AG08395 (cell line): ENCODE measurements at regions not wholly inside any gene's neighbourhood (a gene's known extent, or its start where the extent isn't known, plus 50 kb on each side); places are given as distances from the start of the nearest gene placed in this dataset.

Experiments used
- DNase-seq: peaks from one replicate; pipeline ENCODE4 v3.0.0; 2012; ENCODE audit warnings: mixed read lengths, low spot score

GRCh38 chr20:58162986-58163385 lies 65.5 kb downstream of the ANKRD60 start:
- DNase-seq, result peak; percentile 36

- DNase-seq, result no peak
These were observed 67.3 kb downstream of the ANKRD60 start for GRCh38 chr20:58161192-58161591.

DNA sequence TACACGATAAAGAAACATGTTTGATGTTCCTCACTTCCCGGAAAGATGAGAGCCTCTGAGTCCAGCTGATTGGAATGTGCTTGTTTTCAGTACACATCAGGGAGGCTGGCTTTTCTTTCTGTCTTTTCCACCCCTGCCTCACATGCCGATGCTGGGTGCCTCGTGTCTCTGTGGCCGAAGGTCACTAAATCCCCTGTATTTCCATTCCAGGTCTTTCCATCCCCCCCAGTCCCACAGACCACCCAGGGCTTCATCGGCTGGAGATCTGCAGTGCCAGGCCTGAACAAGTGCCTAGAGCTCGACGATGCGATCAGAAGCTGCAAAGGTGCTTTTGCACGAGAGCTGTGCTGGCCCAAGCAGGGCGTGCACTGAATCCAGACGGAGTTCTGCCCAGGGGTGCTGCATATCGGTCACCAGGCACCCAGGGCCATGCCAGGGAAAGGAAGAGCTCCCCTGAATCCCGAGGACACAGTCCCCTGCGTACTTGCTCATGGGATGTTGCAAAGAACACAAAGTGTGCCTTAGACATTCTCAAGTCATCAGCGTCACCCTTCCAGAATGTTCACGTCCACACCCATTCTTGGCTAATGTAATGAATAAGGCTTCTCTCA lies 67.9 kb downstream of the ANKRD60 start:
- peak; percentile 76 for DNase-seq

GRCh38 chr20:58155148-58155925 lies 73.1 kb downstream of the ANKRD60 start:
- DNase-seq, result no peak

- no peak for DNase-seq
These were observed 74.3 kb downstream of the ANKRD60 start for GRCh38 chr20:58154113-58154512.

- no peak for DNase-seq
These were observed 75.3 kb downstream of the ANKRD60 start for GRCh38 chr20:58153121-58153520.

DNA sequence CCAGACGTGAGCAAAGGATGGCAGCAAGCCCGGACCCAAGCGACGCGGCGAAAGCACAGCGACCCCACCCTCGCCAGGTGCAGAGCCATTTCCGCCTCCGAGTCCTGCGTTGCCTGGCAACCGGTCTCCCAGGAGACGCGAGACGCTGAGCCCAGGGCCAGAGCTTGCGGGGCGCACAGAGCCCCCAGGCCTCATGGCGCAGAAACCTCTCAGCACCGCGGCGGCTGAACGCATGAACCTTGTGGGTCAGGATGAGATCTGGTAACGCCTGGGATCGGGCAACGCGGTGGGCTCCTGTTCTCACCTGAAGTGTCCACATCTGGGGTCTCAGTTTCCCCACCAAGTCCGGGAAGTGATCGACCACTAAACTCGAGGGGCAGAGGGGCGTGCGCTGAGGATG lies 77.7 kb downstream of the ANKRD60 start:
- DNase-seq, result no peak

DNA sequence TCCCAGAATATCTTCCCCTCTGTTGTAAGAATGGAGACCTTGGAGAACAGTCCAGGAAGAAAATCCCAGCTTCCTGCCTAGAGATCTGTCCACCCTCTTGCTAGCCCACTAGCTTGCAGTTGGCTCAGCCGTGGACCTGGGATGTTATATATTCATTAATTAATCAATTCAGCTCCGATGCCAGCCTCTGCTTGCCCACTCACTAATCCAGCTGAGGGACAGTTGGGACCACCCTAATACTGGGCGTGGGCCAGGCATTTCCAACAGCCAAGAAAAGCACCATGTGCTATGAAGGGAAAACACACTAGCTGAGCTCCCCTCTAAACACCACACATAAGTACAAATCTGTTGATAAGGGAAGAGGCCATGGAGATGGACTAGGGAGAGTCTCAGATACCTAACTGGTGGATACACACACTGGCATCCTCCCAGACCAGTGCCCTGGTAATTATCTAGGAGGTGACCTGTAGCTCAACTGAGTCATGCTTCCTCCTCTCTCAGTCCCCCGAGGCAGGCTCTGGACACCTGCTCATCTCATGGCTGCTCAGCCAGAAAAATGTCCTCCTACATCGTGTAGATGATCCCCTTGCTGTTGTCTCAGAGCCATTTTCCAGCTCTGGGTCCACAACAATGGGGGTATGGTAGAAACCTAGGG lies 78.9 kb downstream of the ANKRD60 start:
- DNase-seq, result no peak

GRCh38 chr20:58148891-58149290 lies 79.6 kb downstream of the ANKRD60 start:
- DNase-seq, result no peak

- DNase-seq, result no peak
These were observed 80.7 kb downstream of the ANKRD60 start for GRCh38 chr20:58147628-58148370.

- DNase-seq, result no peak
These were observed 81.7 kb downstream of the ANKRD60 start for GRCh38 chr20:58146746-58147140.

GRCh38 chr20:58146081-58146745 lies 82.2 kb downstream of the ANKRD60 start:
- DNase-seq, result no peak

DNA sequence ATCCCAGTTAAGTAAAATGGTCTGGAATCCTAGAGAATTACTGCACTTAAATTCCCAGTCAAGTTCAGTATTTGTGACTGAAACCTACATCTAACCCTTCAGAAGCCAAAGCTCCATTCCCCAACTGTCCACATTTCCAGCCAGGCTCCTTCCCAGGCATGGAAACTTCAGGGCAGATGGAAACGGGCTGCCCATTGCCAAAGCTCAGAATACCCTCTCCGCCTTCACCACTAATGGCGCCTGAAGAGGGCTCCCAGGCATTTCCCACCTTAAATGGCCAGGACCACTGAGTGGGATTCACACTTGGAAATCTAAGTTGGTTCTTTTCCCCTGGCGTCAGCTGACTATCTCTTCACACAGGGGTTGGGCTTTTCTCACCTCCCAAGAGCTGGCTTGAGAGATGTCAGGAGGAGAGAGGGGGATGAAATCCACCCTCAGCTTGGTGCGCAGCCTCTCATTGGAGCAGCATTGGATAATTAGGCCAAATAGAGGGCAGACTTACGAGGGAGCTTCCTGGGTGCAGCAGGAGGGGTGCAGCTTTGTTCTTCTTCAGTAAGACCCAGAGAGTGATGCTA lies 82.9 kb downstream of the ANKRD60 start:
- no peak for DNase-seq

GRCh38 chr20:58144096-58144495 lies 84.4 kb downstream of the ANKRD60 start:
- no peak for DNase-seq

- DNase-seq, result no peak
These were observed 84.9 kb downstream of the ANKRD60 start for GRCh38 chr20:58143531-58143930.

DNA sequence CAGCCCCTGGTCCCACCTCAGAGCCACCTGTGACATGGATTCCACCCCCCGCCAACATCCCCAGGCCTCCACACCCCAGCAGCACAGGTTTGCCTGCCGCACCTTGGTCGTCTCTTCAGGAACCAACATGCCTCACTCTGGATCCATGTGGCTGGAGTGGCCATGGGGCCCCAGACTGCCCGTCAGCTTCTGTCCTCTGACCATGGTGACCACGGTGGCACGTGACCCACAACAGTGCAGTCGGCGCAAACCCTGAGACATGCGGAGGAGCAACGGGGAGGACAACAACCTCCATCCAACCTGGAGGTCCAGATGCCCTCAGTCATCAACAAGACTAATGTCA lies 85.6 kb downstream of the ANKRD60 start:
- no peak for DNase-seq

DNA sequence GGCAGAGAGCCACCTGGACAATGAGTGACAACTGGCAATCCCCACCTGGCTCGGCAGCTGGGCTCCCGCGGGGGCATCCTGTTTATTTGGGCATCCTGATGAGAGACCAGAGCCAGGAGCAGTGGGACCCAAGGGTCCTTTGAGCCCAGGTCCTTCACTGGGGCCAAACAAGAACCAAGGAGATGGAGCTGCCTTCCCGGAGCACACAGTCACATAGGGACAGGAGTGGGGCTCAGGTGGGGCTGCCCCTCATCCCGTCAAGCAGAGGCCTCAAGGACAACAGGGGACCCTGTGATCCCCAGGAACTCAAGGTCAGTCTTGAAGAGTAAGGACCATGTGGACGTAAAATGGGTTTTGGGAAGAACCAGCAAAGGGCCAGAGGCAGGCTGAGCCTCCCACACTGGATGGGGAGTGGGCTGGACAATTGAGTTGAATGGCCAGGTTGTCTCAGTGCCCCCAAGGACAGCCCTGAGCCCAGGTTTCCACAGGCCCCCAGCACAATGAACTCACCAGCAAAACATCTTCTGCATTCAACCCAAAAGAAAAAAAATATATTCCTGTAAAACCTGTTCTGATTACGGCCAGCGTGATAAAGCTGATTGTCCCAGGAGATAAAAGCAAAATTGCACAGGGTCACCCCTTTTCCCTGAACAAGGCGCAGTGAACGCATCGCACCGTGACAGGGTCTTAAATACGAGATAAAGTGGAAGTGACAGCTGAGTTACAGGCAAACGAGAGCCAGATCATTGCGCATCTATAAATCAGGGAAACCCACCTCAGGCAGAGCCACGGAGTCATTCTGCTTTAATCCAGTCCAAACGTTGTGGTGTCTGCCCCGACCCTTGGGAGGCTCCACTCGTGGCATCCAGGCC lies 86.2 kb downstream of the ANKRD60 start:
- no peak for DNase-seq

- DNase-seq, result no peak
These were observed 87.0 kb downstream of the ANKRD60 start for GRCh38 chr20:58141496-58141895.

DNA sequence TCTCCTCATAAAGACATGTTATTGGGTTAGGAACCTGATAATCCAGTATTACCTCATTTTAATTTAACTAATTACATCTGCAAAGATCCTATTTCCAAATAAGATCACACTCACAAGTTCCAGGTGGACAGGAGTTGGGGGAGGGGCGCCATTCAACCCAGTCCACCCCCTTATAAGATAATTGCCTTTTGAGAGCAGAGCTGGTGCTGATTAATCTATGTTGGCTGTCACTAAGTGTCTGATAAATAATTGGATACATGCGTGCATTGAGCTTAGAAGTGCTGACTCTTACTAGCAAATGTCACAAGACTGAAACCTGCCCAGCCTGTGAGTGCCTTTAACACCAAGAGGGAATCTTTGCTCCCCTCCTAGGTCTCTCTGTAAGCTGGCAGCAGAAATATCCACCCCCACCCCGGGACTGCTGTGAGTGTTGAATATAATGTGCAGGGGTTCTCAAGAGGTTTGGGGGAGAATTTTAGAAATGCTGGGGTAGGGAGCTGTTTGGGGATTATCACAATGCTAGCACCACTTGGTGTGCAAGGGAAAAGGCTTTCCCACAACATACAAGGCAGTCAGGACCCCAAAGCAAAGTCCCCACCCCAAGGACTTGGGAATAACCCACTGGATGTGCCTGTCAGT lies 87.5 kb downstream of the ANKRD60 start:
- DNase-seq, result no peak
